ENCODE measurements at regions not wholly inside any gene's neighbourhood (a gene's known extent, or its start where the extent isn't known, plus 50 kb on each side); places are given as distances from the start of the nearest gene placed in this dataset.

- Histone ChIP-seq H3K9me3 (ENCODE audit: control insufficient read depth, low read depth, low read length) (no peaks in the 10 kb centered on the region), H3K4me1 (ENCODE audit: control insufficient read depth, low read depth, low read length) (peaks cover 4% of the 10 kb centered on the region), H3K9ac (ENCODE audit: low read length) (no peak overlapping the region), H3K4me3 (ENCODE audit: low read length) (no peak overlapping the region), H3K36me3 (ENCODE audit: control insufficient read depth, low read depth, low read length) (no peaks in the 10 kb centered on the region), H3K27me3 (ENCODE audit: control insufficient read depth, insufficient read depth, low read length) (no peaks in the 10 kb centered on the region), H3K27ac (ENCODE audit: low read length) (no peak overlapping the region)
Observed at GRCh38 chr2:226439337-226439736, 360.3 kb downstream of the IRS1 start.

- no peak overlapping the region for H3K9ac ChIP-seq (ENCODE audit: low read length)
- H3K27me3 ChIP-seq (ENCODE audit: control insufficient read depth, insufficient read depth, low read length), result no peaks in the 10 kb centered on the region
- H3K27ac ChIP-seq (ENCODE audit: low read length), result no peak overlapping the region
- H3K36me3 ChIP-seq (ENCODE audit: control insufficient read depth, low read depth, low read length), result no peaks in the 10 kb centered on the region
- no peaks in the 10 kb centered on the region for H3K9me3 ChIP-seq (ENCODE audit: control insufficient read depth, low read depth, low read length)
- no peak overlapping the region for H3K4me3 ChIP-seq (ENCODE audit: low read length)
- H3K4me1 ChIP-seq (ENCODE audit: control insufficient read depth, low read depth, low read length), result peaks cover 6% of the 10 kb centered on the region
Observed at GRCh38 chr2:226435146-226435545, 364.5 kb downstream of the IRS1 start.

GRCh38 chr2:226434702-226435101 is 364.9 kb downstream of the IRS1 start:
- Histone ChIP-seq H3K4me3 (ENCODE audit: low read length) (no peak overlapping the region), H3K4me1 (ENCODE audit: control insufficient read depth, low read depth, low read length) (peaks cover 6% of the 10 kb centered on the region)

GRCh38 chr2:226431288-226431948 is 368.2 kb downstream of the IRS1 start:
- Histone ChIP-seq H3K27me3 (ENCODE audit: control insufficient read depth, insufficient read depth, low read length) (no peaks in the 10 kb centered on the region), H3K9me3 (ENCODE audit: control insufficient read depth, low read depth, low read length) (no peaks in the 10 kb centered on the region), H3K27ac (ENCODE audit: low read length) (no peak overlapping the region), H3K4me1 (ENCODE audit: control insufficient read depth, low read depth, low read length) (peaks cover 6% of the 10 kb centered on the region), H3K9ac (ENCODE audit: low read length) (no peak overlapping the region), H3K36me3 (ENCODE audit: control insufficient read depth, low read depth, low read length) (no peaks in the 10 kb centered on the region), H3K4me3 (ENCODE audit: low read length) (no peak overlapping the region)

More at GRCh38 chr2:226434702-226435101, 364.9 kb downstream of the IRS1 start:
- Histone ChIP-seq H3K9me3 (ENCODE audit: control insufficient read depth, low read depth, low read length) (no peaks in the 10 kb centered on the region), H3K27me3 (ENCODE audit: control insufficient read depth, insufficient read depth, low read length) (no peaks in the 10 kb centered on the region), H3K36me3 (ENCODE audit: control insufficient read depth, low read depth, low read length) (no peaks in the 10 kb centered on the region), H3K27ac (ENCODE audit: low read length) (no peak overlapping the region), H3K9ac (ENCODE audit: low read length) (no peak overlapping the region)

GRCh38 chr2:226429476-226429875 is 370.1 kb downstream of the IRS1 start:
- H3K4me1 ChIP-seq (ENCODE audit: control insufficient read depth, low read depth, low read length), result peaks cover 6% of the 10 kb centered on the region

GRCh38 chr2:226427538-226428307 is 371.9 kb downstream of the IRS1 start:
- Histone ChIP-seq H3K36me3 (ENCODE audit: control insufficient read depth, low read depth, low read length) (no peaks in the 10 kb centered on the region), H3K4me3 (ENCODE audit: low read length) (no peak overlapping the region), H3K27ac (ENCODE audit: low read length) (no peak overlapping the region), H3K9me3 (ENCODE audit: control insufficient read depth, low read depth, low read length) (no peaks in the 10 kb centered on the region), H3K4me1 (ENCODE audit: control insufficient read depth, low read depth, low read length) (peaks cover 6% of the 10 kb centered on the region), H3K27me3 (ENCODE audit: control insufficient read depth, insufficient read depth, low read length) (no peaks in the 10 kb centered on the region), H3K9ac (ENCODE audit: low read length) (no peak overlapping the region)

More at GRCh38 chr2:226429476-226429875, 370.1 kb downstream of the IRS1 start:
- Histone ChIP-seq H3K4me3 (ENCODE audit: low read length) (no peak overlapping the region), H3K9ac (ENCODE audit: low read length) (no peak overlapping the region), H3K27me3 (ENCODE audit: control insufficient read depth, insufficient read depth, low read length) (no peaks in the 10 kb centered on the region), H3K27ac (ENCODE audit: low read length) (no peak overlapping the region), H3K9me3 (ENCODE audit: control insufficient read depth, low read depth, low read length) (no peaks in the 10 kb centered on the region), H3K36me3 (ENCODE audit: control insufficient read depth, low read depth, low read length) (no peaks in the 10 kb centered on the region)

- H3K9me3 ChIP-seq (ENCODE audit: control insufficient read depth, low read depth, low read length), result no peaks in the 10 kb centered on the region
- H3K27me3 ChIP-seq (ENCODE audit: control insufficient read depth, insufficient read depth, low read length), result no peaks in the 10 kb centered on the region
- peaks cover 2% of the 10 kb centered on the region for H3K4me1 ChIP-seq (ENCODE audit: control insufficient read depth, low read depth, low read length)
- no peak overlapping the region for H3K27ac ChIP-seq (ENCODE audit: low read length)
- H3K9ac ChIP-seq (ENCODE audit: low read length), result no peak overlapping the region
- no peaks in the 10 kb centered on the region for H3K36me3 ChIP-seq (ENCODE audit: control insufficient read depth, low read depth, low read length)
- H3K4me3 ChIP-seq (ENCODE audit: low read length), result no peak overlapping the region
Observed at GRCh38 chr2:226426292-226426736, 373.3 kb downstream of the IRS1 start.

- no peak overlapping the region for H3K27ac ChIP-seq (ENCODE audit: low read length)
- no peak overlapping the region for H3K4me3 ChIP-seq (ENCODE audit: low read length)
- H3K9ac ChIP-seq (ENCODE audit: low read length), result no peak overlapping the region
- H3K27me3 ChIP-seq (ENCODE audit: control insufficient read depth, insufficient read depth, low read length), result no peaks in the 10 kb centered on the region
- H3K9me3 ChIP-seq (ENCODE audit: control insufficient read depth, low read depth, low read length), result no peaks in the 10 kb centered on the region
- H3K4me1 ChIP-seq (ENCODE audit: control insufficient read depth, low read depth, low read length), result no peaks in the 10 kb centered on the region
- H3K36me3 ChIP-seq (ENCODE audit: control insufficient read depth, low read depth, low read length), result no peaks in the 10 kb centered on the region
Observed at GRCh38 chr2:226424971-226425370, 374.6 kb downstream of the IRS1 start.

GRCh38 chr2:226423498-226423960 is 376.1 kb downstream of the IRS1 start:
- H3K9ac ChIP-seq (ENCODE audit: low read length), result no peak overlapping the region
- H3K27me3 ChIP-seq (ENCODE audit: control insufficient read depth, insufficient read depth, low read length), result no peaks in the 10 kb centered on the region
- H3K27ac ChIP-seq (ENCODE audit: low read length), result no peak overlapping the region
- H3K4me1 ChIP-seq (ENCODE audit: control insufficient read depth, low read depth, low read length), result no peaks in the 10 kb centered on the region
- no peaks in the 10 kb centered on the region for H3K36me3 ChIP-seq (ENCODE audit: control insufficient read depth, low read depth, low read length)
- H3K9me3 ChIP-seq (ENCODE audit: control insufficient read depth, low read depth, low read length), result no peaks in the 10 kb centered on the region
- H3K4me3 ChIP-seq (ENCODE audit: low read length), result no peak overlapping the region

- Histone ChIP-seq H3K4me3 (ENCODE audit: low read length) (no peak overlapping the region), H3K9me3 (ENCODE audit: control insufficient read depth, low read depth, low read length) (no peaks in the 10 kb centered on the region), H3K4me1 (ENCODE audit: control insufficient read depth, low read depth, low read length) (no peaks in the 10 kb centered on the region), H3K36me3 (ENCODE audit: control insufficient read depth, low read depth, low read length) (no peaks in the 10 kb centered on the region), H3K27ac (ENCODE audit: low read length) (no peak overlapping the region), H3K27me3 (ENCODE audit: control insufficient read depth, insufficient read depth, low read length) (no peaks in the 10 kb centered on the region), H3K9ac (ENCODE audit: low read length) (no peak overlapping the region)
Observed at GRCh38 chr2:226420646-226421045, 379.0 kb downstream of the IRS1 start.

- H3K9me3 ChIP-seq (ENCODE audit: control insufficient read depth, low read depth, low read length), result no peaks in the 10 kb centered on the region
- no peak overlapping the region for H3K4me3 ChIP-seq (ENCODE audit: low read length)
- H3K4me1 ChIP-seq (ENCODE audit: control insufficient read depth, low read depth, low read length), result no peaks in the 10 kb centered on the region
- H3K27me3 ChIP-seq (ENCODE audit: control insufficient read depth, insufficient read depth, low read length), result no peaks in the 10 kb centered on the region
- H3K27ac ChIP-seq (ENCODE audit: low read length), result no peak overlapping the region
- no peak overlapping the region for H3K9ac ChIP-seq (ENCODE audit: low read length)
- no peaks in the 10 kb centered on the region for H3K36me3 ChIP-seq (ENCODE audit: control insufficient read depth, low read depth, low read length)
Observed at GRCh38 chr2:226418521-226418920, 381.1 kb downstream of the IRS1 start.
